Neural progenitor cell (in vitro differentiated cells): ENCODE measurements at regions not wholly inside any gene's neighbourhood (a gene's known extent, or its start where the extent isn't known, plus 50 kb on each side); places are given as distances from the start of the nearest gene placed in this dataset.

Experiments
- DNase-seq: peaks from one replicate; pipeline ENCODE4 v3.0.0-alpha.2; 2016; ENCODE audit warnings: low spot score
- H2AFZ ChIP-seq: fragments of 200-600 bp; sonication (generic); replicated peaks from 2 replicates; pipeline ENCODE4 v1.6.1; 2016; ENCODE audit warnings: antibody characterized with exemption
- H3F3A ChIP-seq: fragments of 200-600 bp; sonication (generic); 2 replicates; pipeline ENCODE4 v1.6.1; 2016; ENCODE audit warnings: antibody characterized with exemption, low read depth
- H3K27ac ChIP-seq: fragments of 200-600 bp; sonication (generic); 2 replicates; pipeline ENCODE4 v1.5.1; 2016; ENCODE audit warnings: mild to moderate bottlenecking
- H3K27me3 ChIP-seq: fragments of 200-600 bp; sonication (generic); 2 replicates; pipeline ENCODE4 v1.6.1; 2016; ENCODE audit warnings: mild to moderate bottlenecking, moderate library complexity
- H3K36me3 ChIP-seq: fragments of 200-600 bp; sonication (generic); 2 replicates; pipeline ENCODE4 v1.5.1; 2016
- H3K4me1 ChIP-seq: fragments of 200-600 bp; sonication (generic); 2 replicates; pipeline ENCODE4 v1.6.1; 2016; ENCODE audit warnings: mixed run types
- H3K4me2 ChIP-seq: fragments of 200-600 bp; sonication (generic); 2 replicates; pipeline ENCODE4 v1.6.1; 2016
- H3K4me3 ChIP-seq: fragments of 200-600 bp; sonication (generic); 2 replicates; pipeline ENCODE4 v1.5.1; 2016
- H3K79me2 ChIP-seq: fragments of 200-600 bp; sonication (generic); 2 replicates; pipeline ENCODE4 v1.6.1; 2016; ENCODE audit warnings: low read depth
- H3K9ac ChIP-seq: fragments of 200-600 bp; sonication (generic); 2 replicates; pipeline ENCODE4 v1.6.1; 2016
- H3K9me3 ChIP-seq: fragments of 200-600 bp; sonication (generic); 2 replicates; pipeline ENCODE4 v1.5.1; 2016; ENCODE audit warnings: low read depth
- H4K20me1 ChIP-seq: fragments of 200-600 bp; sonication (generic); 2 replicates; pipeline ENCODE4 v1.6.1; 2016; ENCODE audit warnings: low read depth
- H3K27ac Mint-ChIP-seq: 3 replicates; pipeline ENCODE4 v1.8.0; 2021; ENCODE audit warnings: mixed read lengths
- H3K27me3 Mint-ChIP-seq: 2 replicates; pipeline ENCODE4 v1.8.0; 2022; ENCODE audit warnings: low read depth, mild to moderate bottlenecking, inconsistent platforms, moderate library complexity, mixed read lengths; ENCODE audit not compliant: insufficient read depth
- H3K36me3 Mint-ChIP-seq: 3 replicates; pipeline ENCODE4 v1.8.0; 2021; ENCODE audit warnings: mixed read lengths
- H3K4me1 Mint-ChIP-seq: 3 replicates; pipeline ENCODE4 v1.8.0; 2021; ENCODE audit warnings: mixed read lengths
- H3K4me3 Mint-ChIP-seq: 3 replicates; pipeline ENCODE4 v1.8.0; 2021; ENCODE audit warnings: mild to moderate bottlenecking, moderate library complexity, mixed read lengths
- H3K9me3 Mint-ChIP-seq: 3 replicates; pipeline ENCODE4 v1.8.0; 2020; ENCODE audit warnings: mixed read lengths
- EZH2 ChIP-seq: fragments of 200-600 bp; sonication (generic); IDR thresholded peaks from 2 replicates; pipeline ENCODE4 v1.6.1; 2017; ENCODE audit warnings: antibody characterized with exemption, mild to moderate bottlenecking, moderate library complexity
- EZH2phosphoT487 ChIP-seq: fragments of 200-600 bp; sonication (generic); IDR thresholded peaks from 2 replicates; pipeline ENCODE4 v1.6.1; 2017; ENCODE audit warnings: antibody characterized with exemption
- TF ChIP-seq, protein P1 (sequence below): fragments of 200-600 bp; sonication (generic); IDR thresholded peaks from 2 replicates; pipeline ENCODE4 v1.5.1; 2017; ENCODE audit warnings: antibody characterized with exemption, mild to moderate bottlenecking

DNA sequence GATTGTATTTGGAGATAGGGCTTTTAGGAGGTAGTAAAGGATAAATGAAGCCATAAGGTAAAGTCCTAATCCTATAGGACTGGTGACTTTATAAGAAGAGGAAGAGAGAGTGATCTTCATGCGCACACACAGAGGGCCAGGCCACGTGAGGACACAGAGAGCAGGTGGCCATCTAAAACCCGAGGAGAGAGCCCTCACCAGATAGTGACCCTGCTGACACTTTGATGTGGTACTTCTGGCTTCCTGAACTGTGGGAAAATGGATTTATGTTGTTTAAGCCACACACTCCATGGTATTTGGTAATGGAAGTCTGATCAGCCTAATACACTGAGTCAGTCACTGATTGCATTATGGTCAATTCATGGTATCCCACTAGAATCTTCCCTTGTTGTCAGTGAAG is 164.9 kb upstream of the TAPT1 start:
- Histone ChIP-seq H2AFZ (no peak overlapping the region), H4K20me1 (no peaks in the 10 kb centered on the region), H3K4me3 (no peak overlapping the region), H3F3A (peaks cover 8% of the 10 kb centered on the region), H3K36me3 (no peaks in the 10 kb centered on the region), H3K9me3 (peaks cover 4% of the 10 kb centered on the region), H3K27me3 (no peaks in the 10 kb centered on the region), H3K27ac (no peak overlapping the region), H3K4me1 (no peaks in the 10 kb centered on the region), H3K79me2 (no peaks in the 10 kb centered on the region), H3K4me2 (no peak overlapping the region), H3K9ac (no peak overlapping the region)
- H3K4me1 Mint-ChIP-seq = no peaks in the 10 kb centered on the region
- no peaks in the 10 kb centered on the region for H3K36me3 Mint-ChIP-seq
- peaks cover 2% of the 10 kb centered on the region for H3K27me3 Mint-ChIP-seq
- no peak for DNase-seq
- no peak overlapping the region for H3K4me3 Mint-ChIP-seq
- H3K27ac Mint-ChIP-seq = no peak overlapping the region
- H3K9me3 Mint-ChIP-seq = peaks cover 13% of the 10 kb centered on the region
- TF ChIP-seq EZH2 = no peak
- TF ChIP-seq EZH2phosphoT487 = no peak
- TF ChIP-seq, protein P1, sequence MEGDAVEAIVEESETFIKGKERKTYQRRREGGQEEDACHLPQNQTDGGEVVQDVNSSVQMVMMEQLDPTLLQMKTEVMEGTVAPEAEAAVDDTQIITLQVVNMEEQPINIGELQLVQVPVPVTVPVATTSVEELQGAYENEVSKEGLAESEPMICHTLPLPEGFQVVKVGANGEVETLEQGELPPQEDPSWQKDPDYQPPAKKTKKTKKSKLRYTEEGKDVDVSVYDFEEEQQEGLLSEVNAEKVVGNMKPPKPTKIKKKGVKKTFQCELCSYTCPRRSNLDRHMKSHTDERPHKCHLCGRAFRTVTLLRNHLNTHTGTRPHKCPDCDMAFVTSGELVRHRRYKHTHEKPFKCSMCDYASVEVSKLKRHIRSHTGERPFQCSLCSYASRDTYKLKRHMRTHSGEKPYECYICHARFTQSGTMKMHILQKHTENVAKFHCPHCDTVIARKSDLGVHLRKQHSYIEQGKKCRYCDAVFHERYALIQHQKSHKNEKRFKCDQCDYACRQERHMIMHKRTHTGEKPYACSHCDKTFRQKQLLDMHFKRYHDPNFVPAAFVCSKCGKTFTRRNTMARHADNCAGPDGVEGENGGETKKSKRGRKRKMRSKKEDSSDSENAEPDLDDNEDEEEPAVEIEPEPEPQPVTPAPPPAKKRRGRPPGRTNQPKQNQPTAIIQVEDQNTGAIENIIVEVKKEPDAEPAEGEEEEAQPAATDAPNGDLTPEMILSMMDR = no peak

DNA sequence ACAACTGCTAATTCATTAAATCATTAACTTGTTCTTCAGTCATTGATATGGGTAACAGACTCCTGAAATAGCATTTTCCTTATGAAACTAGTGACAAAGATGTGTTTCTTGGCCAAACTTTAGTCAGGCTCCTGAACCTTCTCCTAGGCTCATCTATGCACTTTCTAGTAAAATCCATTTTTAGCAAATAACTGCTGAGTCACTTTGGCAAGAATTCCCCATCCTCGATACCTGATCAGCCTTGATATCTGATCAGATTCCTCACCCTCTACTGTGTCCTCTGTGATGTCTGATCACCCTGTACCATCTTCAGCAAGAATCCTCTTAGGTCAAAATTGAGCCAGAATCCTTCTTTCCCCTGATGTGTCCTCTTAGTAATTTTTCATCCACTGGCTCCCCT is 161.2 kb upstream of the TAPT1 start:
- H3K27ac Mint-ChIP-seq = no peak overlapping the region
- H3K27me3 ChIP-seq = no peaks in the 10 kb centered on the region
- H3K27me3 Mint-ChIP-seq = peaks cover 5% of the 10 kb centered on the region
- no peak overlapping the region for H2AFZ ChIP-seq
- no peak overlapping the region for H3K27ac ChIP-seq
- H3F3A ChIP-seq = peaks cover 8% of the 10 kb centered on the region
- no peak overlapping the region for H3K4me3 Mint-ChIP-seq
- H3K4me1 Mint-ChIP-seq = peaks cover 3% of the 10 kb centered on the region
- peaks cover 10% of the 10 kb centered on the region for H3K4me1 ChIP-seq
- H3K4me2 ChIP-seq = no peak overlapping the region
- H3K9ac ChIP-seq = no peak overlapping the region
- no peak for DNase-seq
- no peak overlapping the region for H3K4me3 ChIP-seq
- H4K20me1 ChIP-seq = no peaks in the 10 kb centered on the region
- H3K36me3 ChIP-seq = no peaks in the 10 kb centered on the region
- H3K9me3 Mint-ChIP-seq = peaks cover 8% of the 10 kb centered on the region
- no peaks in the 10 kb centered on the region for H3K36me3 Mint-ChIP-seq
- H3K79me2 ChIP-seq = no peaks in the 10 kb centered on the region
- no peak for TF ChIP-seq EZH2
- no peak for TF ChIP-seq EZH2phosphoT487
- TF ChIP-seq, protein P1 = no peak
- H3K9me3 ChIP-seq = peaks cover 4% of the 10 kb centered on the region

DNA sequence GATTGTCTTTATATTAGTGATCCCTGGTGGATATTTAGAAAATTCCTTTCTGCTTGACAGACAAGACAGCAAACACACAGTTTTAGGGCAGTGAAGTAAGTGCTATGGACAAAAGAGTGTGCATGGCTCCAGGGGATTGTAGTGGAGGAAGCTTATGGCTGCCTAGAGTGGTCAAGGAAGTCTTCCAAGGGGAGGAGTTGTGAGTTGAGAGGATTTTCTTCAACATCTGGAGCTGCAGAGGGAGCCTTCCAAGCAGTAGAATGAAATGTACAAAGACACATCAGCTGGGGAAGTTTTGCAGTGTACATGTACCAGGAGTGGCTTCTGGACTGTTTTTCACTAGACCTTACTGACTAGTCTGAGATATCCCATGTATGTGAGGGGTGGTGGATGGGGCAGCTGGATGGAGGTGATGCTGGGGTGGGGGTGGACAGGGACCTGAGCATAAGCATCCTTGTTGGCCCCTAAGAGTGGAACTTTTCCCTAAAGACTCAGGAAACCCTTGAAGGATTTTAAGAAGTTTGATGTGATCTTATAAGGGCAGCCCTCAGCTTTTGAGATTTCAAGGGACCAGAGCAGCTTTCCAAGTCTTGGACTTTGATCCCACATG is 160.5 kb upstream of the TAPT1 start:
- H3K27ac ChIP-seq = no peak overlapping the region
- H3K27me3 ChIP-seq = no peaks in the 10 kb centered on the region
- Mint-ChIP-seq H3K4me3 (no peak overlapping the region), H3K27me3 (peaks cover 5% of the 10 kb centered on the region), H3K9me3 (peaks cover 2% of the 10 kb centered on the region), H3K4me1 (peaks cover 3% of the 10 kb centered on the region), H3K36me3 (no peaks in the 10 kb centered on the region), H3K27ac (no peak overlapping the region)
- H3K4me2 ChIP-seq = no peak overlapping the region
- no peak overlapping the region for H3K9ac ChIP-seq
- H3F3A ChIP-seq = peaks cover 8% of the 10 kb centered on the region
- no peaks in the 10 kb centered on the region for H4K20me1 ChIP-seq
- H3K4me1 ChIP-seq = peaks cover 10% of the 10 kb centered on the region
- H3K4me3 ChIP-seq = no peak overlapping the region
- no peaks in the 10 kb centered on the region for H3K79me2 ChIP-seq
- H3K9me3 ChIP-seq = peaks cover 4% of the 10 kb centered on the region
- TF ChIP-seq EZH2phosphoT487 = no peak
- no peak for TF ChIP-seq EZH2
- TF ChIP-seq, protein P1 = no peak
- DNase-seq = no peak
- H2AFZ ChIP-seq = no peak overlapping the region
- no peaks in the 10 kb centered on the region for H3K36me3 ChIP-seq
